Lower lobe of right lung (tissue), 2 donors: ENCODE measurements at regions not wholly inside any gene's neighbourhood (a gene's known extent, or its start where the extent isn't known, plus 50 kb on each side); places are given as distances from the start of the nearest gene placed in this dataset.

Experiments
- ATAC-seq, 2 donors: fragments of 200-7000 bp; cut with Tn5 transposase; one replicate each; pipeline ENCODE4 v1.9.1; 2020 to 2022; ENCODE audit warnings: mild to moderate bottlenecking in 2 of 2, moderate library complexity in 2 of 2
- DNase-seq: peaks from one replicate; pipeline ENCODE4 v3.0.0-alpha.2; 2020
- H3K27ac ChIP-seq: fragments of 200-600 bp; one replicate; pipeline ENCODE4 v1.8.0; 2022
- H3K27me3 ChIP-seq: fragments of 200-600 bp; one replicate; pipeline ENCODE4 v1.8.0; 2022; ENCODE audit warnings: low read depth
- H3K36me3 ChIP-seq: fragments of 200-600 bp; one replicate; pipeline ENCODE4 v1.8.0; 2022; ENCODE audit warnings: mild to moderate bottlenecking
- H3K4me1 ChIP-seq: fragments of 200-600 bp; one replicate; pipeline ENCODE4 v1.8.0; 2022
- H3K4me3 ChIP-seq: fragments of 200-600 bp; one replicate; pipeline ENCODE4 v1.8.0; 2022; ENCODE audit warnings: mild to moderate bottlenecking
- H3K9me3 ChIP-seq: fragments of 200-600 bp; one replicate; pipeline ENCODE4 v1.8.0; 2022
- CTCF ChIP-seq: fragments of 200-600 bp; IDR thresholded peaks from one replicate; pipeline ENCODE4 v1.8.0; 2022; ENCODE audit warnings: antibody characterized with exemption, mild to moderate bottlenecking
- intact Hi-C: fragments of 100-400 bp; cut with DNase I; formaldehyde crosslinking; loops from one replicate; pipeline ENCODE4 v1.11.0; 2022
- donor health status: DM: no; HTN: yes; CAD: no; lungs with severe emphysema.

- DNase-seq (no peak), ATAC-seq (no peak)
- intact Hi-C loops, result no loop called here
- TF ChIP-seq CTCF, result no peak
- Histone ChIP-seq H3K27me3 (no peaks in the 10 kb centered on the region), H3K4me1 (no peaks in the 10 kb centered on the region), H3K27ac (no peak overlapping the region), H3K9me3 (no peaks in the 10 kb centered on the region), H3K36me3 (no peaks in the 10 kb centered on the region), H3K4me3 (no peak overlapping the region)
Measured at GRCh38 chr3:124434176-124434575, 296.1 kb upstream of the UMPS start.

- Histone ChIP-seq H3K4me1 (no peaks in the 10 kb centered on the region), H3K9me3 (no peaks in the 10 kb centered on the region), H3K27me3 (no peaks in the 10 kb centered on the region), H3K27ac (no peak overlapping the region), H3K4me3 (no peak overlapping the region), H3K36me3 (no peaks in the 10 kb centered on the region)
- TF ChIP-seq CTCF, result no peak
- DNase-seq, result no peak
- intact Hi-C loops, result no loop called here
- ATAC-seq, result no peak
Measured at GRCh38 chr3:124435467-124435866, 294.8 kb upstream of the UMPS start.

- intact Hi-C loops, result no loop called here
- no peak for ATAC-seq
- H3K4me1 ChIP-seq, result no peaks in the 10 kb centered on the region
- H3K27ac ChIP-seq, result no peak overlapping the region
- no peaks in the 10 kb centered on the region for H3K27me3 ChIP-seq
- peaks cover 3% of the 10 kb centered on the region for H3K36me3 ChIP-seq
- DNase-seq, result no peak
- TF ChIP-seq CTCF, result no peak
- H3K4me3 ChIP-seq, result no peak overlapping the region
- H3K9me3 ChIP-seq, result no peaks in the 10 kb centered on the region
Measured at GRCh38 chr3:124438813-124439212, 291.4 kb upstream of the UMPS start.

GRCh38 chr3:124439603-124440002 is 290.6 kb upstream of the UMPS start:
- Histone ChIP-seq H3K4me1 (no peaks in the 10 kb centered on the region), H3K36me3 (peaks cover 3% of the 10 kb centered on the region), H3K9me3 (no peaks in the 10 kb centered on the region), H3K27ac (no peak overlapping the region), H3K27me3 (no peaks in the 10 kb centered on the region), H3K4me3 (no peak overlapping the region)
- no peak for DNase-seq
- intact Hi-C loops, result no loop called here
- ATAC-seq, result no peak
- no peak for TF ChIP-seq CTCF

- peaks cover 3% of the 10 kb centered on the region for H3K36me3 ChIP-seq
- H3K4me1 ChIP-seq, result no peaks in the 10 kb centered on the region
- no peak for TF ChIP-seq CTCF
- H3K4me3 ChIP-seq, result no peak overlapping the region
- H3K27me3 ChIP-seq, result no peaks in the 10 kb centered on the region
- no peaks in the 10 kb centered on the region for H3K9me3 ChIP-seq
- DNase-seq, result no peak
- no peak for ATAC-seq
- intact Hi-C loops, result no loop called here
- no peak overlapping the region for H3K27ac ChIP-seq
Measured at GRCh38 chr3:124441766-124442165, 288.5 kb upstream of the UMPS start.

- H3K4me1 ChIP-seq, result no peaks in the 10 kb centered on the region
- peaks cover 9% of the 10 kb centered on the region for H3K36me3 ChIP-seq
- H3K27ac ChIP-seq, result no peak overlapping the region
- intact Hi-C loops, result no loop called here
- no peaks in the 10 kb centered on the region for H3K9me3 ChIP-seq
- ATAC-seq (no peak), DNase-seq (no peak)
- no peaks in the 10 kb centered on the region for H3K27me3 ChIP-seq
- no peak for TF ChIP-seq CTCF
- no peak overlapping the region for H3K4me3 ChIP-seq
Measured at GRCh38 chr3:124442463-124442862, 287.8 kb upstream of the UMPS start.
